Neural progenitor cell (in vitro differentiated cells): ENCODE measurements at regions not wholly inside any gene's neighbourhood (a gene's known extent, or its start where the extent isn't known, plus 50 kb on each side); places are given as distances from the start of the nearest gene placed in this dataset.
A peak's percentile ranks its signal among the peaks of the same experiment; 100 is the strongest.

Experiments
- DNase-seq: peaks from one replicate; pipeline ENCODE4 v3.0.0-alpha.2; 2016; ENCODE audit warnings: low spot score
- H2AFZ ChIP-seq: fragments of 200-600 bp; sonication (generic); replicated peaks from 2 replicates; pipeline ENCODE4 v1.6.1; 2016; ENCODE audit warnings: antibody characterized with exemption
- H3F3A ChIP-seq: fragments of 200-600 bp; sonication (generic); 2 replicates; pipeline ENCODE4 v1.6.1; 2016; ENCODE audit warnings: antibody characterized with exemption, low read depth
- H3K27ac ChIP-seq: fragments of 200-600 bp; sonication (generic); 2 replicates; pipeline ENCODE4 v1.5.1; 2016; ENCODE audit warnings: mild to moderate bottlenecking
- H3K27me3 ChIP-seq: fragments of 200-600 bp; sonication (generic); 2 replicates; pipeline ENCODE4 v1.6.1; 2016; ENCODE audit warnings: mild to moderate bottlenecking, moderate library complexity
- H3K36me3 ChIP-seq: fragments of 200-600 bp; sonication (generic); 2 replicates; pipeline ENCODE4 v1.5.1; 2016
- H3K4me1 ChIP-seq: fragments of 200-600 bp; sonication (generic); 2 replicates; pipeline ENCODE4 v1.6.1; 2016; ENCODE audit warnings: mixed run types
- H3K4me2 ChIP-seq: fragments of 200-600 bp; sonication (generic); 2 replicates; pipeline ENCODE4 v1.6.1; 2016
- H3K4me3 ChIP-seq: fragments of 200-600 bp; sonication (generic); 2 replicates; pipeline ENCODE4 v1.5.1; 2016
- H3K79me2 ChIP-seq: fragments of 200-600 bp; sonication (generic); 2 replicates; pipeline ENCODE4 v1.6.1; 2016; ENCODE audit warnings: low read depth
- H3K9ac ChIP-seq: fragments of 200-600 bp; sonication (generic); 2 replicates; pipeline ENCODE4 v1.6.1; 2016
- H3K9me3 ChIP-seq: fragments of 200-600 bp; sonication (generic); 2 replicates; pipeline ENCODE4 v1.5.1; 2016; ENCODE audit warnings: low read depth
- H4K20me1 ChIP-seq: fragments of 200-600 bp; sonication (generic); 2 replicates; pipeline ENCODE4 v1.6.1; 2016; ENCODE audit warnings: low read depth
- H3K27ac Mint-ChIP-seq: 3 replicates; pipeline ENCODE4 v1.8.0; 2021; ENCODE audit warnings: mixed read lengths
- H3K27me3 Mint-ChIP-seq: 2 replicates; pipeline ENCODE4 v1.8.0; 2022; ENCODE audit warnings: low read depth, mild to moderate bottlenecking, inconsistent platforms, moderate library complexity, mixed read lengths; ENCODE audit not compliant: insufficient read depth
- H3K36me3 Mint-ChIP-seq: 3 replicates; pipeline ENCODE4 v1.8.0; 2021; ENCODE audit warnings: mixed read lengths
- H3K4me1 Mint-ChIP-seq: 3 replicates; pipeline ENCODE4 v1.8.0; 2021; ENCODE audit warnings: mixed read lengths
- H3K4me3 Mint-ChIP-seq: 3 replicates; pipeline ENCODE4 v1.8.0; 2021; ENCODE audit warnings: mild to moderate bottlenecking, moderate library complexity, mixed read lengths
- H3K9me3 Mint-ChIP-seq: 3 replicates; pipeline ENCODE4 v1.8.0; 2020; ENCODE audit warnings: mixed read lengths
- CTCF ChIP-seq: fragments of 200-600 bp; sonication (generic); IDR thresholded peaks from 2 replicates; pipeline ENCODE4 v1.5.1; 2017; ENCODE audit warnings: antibody characterized with exemption, mild to moderate bottlenecking
- EZH2 ChIP-seq: fragments of 200-600 bp; sonication (generic); IDR thresholded peaks from 2 replicates; pipeline ENCODE4 v1.6.1; 2017; ENCODE audit warnings: antibody characterized with exemption, mild to moderate bottlenecking, moderate library complexity
- EZH2phosphoT487 ChIP-seq: fragments of 200-600 bp; sonication (generic); IDR thresholded peaks from 2 replicates; pipeline ENCODE4 v1.6.1; 2017; ENCODE audit warnings: antibody characterized with exemption

- Mint-ChIP-seq H3K27ac (no peak overlapping the region), H3K9me3 (peaks cover 7% of the 10 kb centered on the region), H3K4me3 (no peak overlapping the region), H3K27me3 (peaks cover 2% of the 10 kb centered on the region), H3K36me3 (no peaks in the 10 kb centered on the region), H3K4me1 (no peaks in the 10 kb centered on the region)
- no peaks in the 10 kb centered on the region for H3K36me3 ChIP-seq
- H3K79me2 ChIP-seq: no peaks in the 10 kb centered on the region
- no peaks in the 10 kb centered on the region for H4K20me1 ChIP-seq
- H3K9me3 ChIP-seq: no peaks in the 10 kb centered on the region
- no peak overlapping the region for H3K27ac ChIP-seq
- H3K4me1 ChIP-seq: peaks cover 9% of the 10 kb centered on the region
- H3K4me2 ChIP-seq: no peak overlapping the region
- no peak overlapping the region for H3K4me3 ChIP-seq
- no peaks in the 10 kb centered on the region for H3F3A ChIP-seq
- no peak overlapping the region for H3K9ac ChIP-seq
- peak overlapping the region; percentile 77 for H2AFZ ChIP-seq
- TF ChIP-seq EZH2 (no peak), CTCF (no peak), EZH2phosphoT487 (no peak)
- no peak for DNase-seq
- H3K27me3 ChIP-seq: no peaks in the 10 kb centered on the region
Observed at GRCh38 chr2:59690849-59691248, 862.6 kb downstream of the BCL11A start.

- Histone ChIP-seq H3K9me3 (no peaks in the 10 kb centered on the region), H3F3A (no peaks in the 10 kb centered on the region), H3K4me1 (no peaks in the 10 kb centered on the region), H2AFZ (no peak overlapping the region), H3K79me2 (no peaks in the 10 kb centered on the region), H3K4me2 (no peak overlapping the region), H4K20me1 (no peaks in the 10 kb centered on the region), H3K36me3 (no peaks in the 10 kb centered on the region), H3K4me3 (no peak overlapping the region), H3K27ac (no peak overlapping the region), H3K27me3 (no peaks in the 10 kb centered on the region), H3K9ac (no peak overlapping the region)
- no peak for DNase-seq
- no peak overlapping the region for H3K27ac Mint-ChIP-seq
- H3K27me3 Mint-ChIP-seq: peaks cover 5% of the 10 kb centered on the region
- no peak for TF ChIP-seq CTCF
- TF ChIP-seq EZH2: no peak
- TF ChIP-seq EZH2phosphoT487: no peak
- H3K4me1 Mint-ChIP-seq: no peaks in the 10 kb centered on the region
- no peaks in the 10 kb centered on the region for H3K36me3 Mint-ChIP-seq
- H3K4me3 Mint-ChIP-seq: no peak overlapping the region
- H3K9me3 Mint-ChIP-seq: peaks cover 5% of the 10 kb centered on the region
Observed at GRCh38 chr2:59684771-59685166, 868.7 kb downstream of the BCL11A start.

GRCh38 chr2:59684116-59684770 is 869.2 kb downstream of the BCL11A start:
- peaks cover 5% of the 10 kb centered on the region for H3K27me3 Mint-ChIP-seq
- peaks cover 5% of the 10 kb centered on the region for H3K9me3 Mint-ChIP-seq
- H3K27me3 ChIP-seq: no peaks in the 10 kb centered on the region
- no peak overlapping the region for H3K4me3 ChIP-seq
- no peak overlapping the region for H3K9ac ChIP-seq
- H3K4me1 Mint-ChIP-seq: no peaks in the 10 kb centered on the region
- TF ChIP-seq EZH2phosphoT487 (no peak), EZH2 (no peak), CTCF (no peak)
- no peak overlapping the region for H3K27ac Mint-ChIP-seq
- no peak for DNase-seq
- no peaks in the 10 kb centered on the region for H3K36me3 ChIP-seq
- no peak overlapping the region for H3K27ac ChIP-seq
- no peaks in the 10 kb centered on the region for H3F3A ChIP-seq
- no peak overlapping the region for H2AFZ ChIP-seq
- no peaks in the 10 kb centered on the region for H3K79me2 ChIP-seq
- H3K4me3 Mint-ChIP-seq: no peak overlapping the region
- no peaks in the 10 kb centered on the region for H4K20me1 ChIP-seq
- no peaks in the 10 kb centered on the region for H3K4me1 ChIP-seq
- no peak overlapping the region for H3K4me2 ChIP-seq
- H3K36me3 Mint-ChIP-seq: no peaks in the 10 kb centered on the region
- H3K9me3 ChIP-seq: no peaks in the 10 kb centered on the region
